GM18951 (cell line): ENCODE measurements at regions not wholly inside any gene's neighbourhood (a gene's known extent, or its start where the extent isn't known, plus 50 kb on each side); places are given as distances from the start of the nearest gene placed in this dataset.

Experiments
- POLR2A ChIP-seq: IDR thresholded peaks from 4 replicates; pipeline ENCODE4 v1.6.1; 2011; ENCODE audit warnings: mild to moderate bottlenecking; ENCODE audit not compliant: insufficient read length, insufficient read depth; ENCODE audit errors: extremely low read depth
- in situ Hi-C: fragments of 300-500 bp; cut with MboI; formaldehyde crosslinking; loops from one replicate; pipeline ENCODE4 v1.12.0; 2022; ENCODE audit warnings: low sequenced_read_pairs, mixed read lengths, inconsistent platforms; ENCODE audit not compliant: unreplicated experiment

- in situ Hi-C loops: no loop called here
- TF ChIP-seq POLR2A: no peak
Observed at GRCh38 chr4:135605076-135605475, 1403.5 kb upstream of the PABPC4L start.

GRCh38 chr4:135604531-135604930 is 1402.9 kb upstream of the PABPC4L start:
- TF ChIP-seq POLR2A: no peak
- in situ Hi-C loops: no loop called here

GRCh38 chr4:135601351-135601750 is 1399.8 kb upstream of the PABPC4L start:
- no peak for TF ChIP-seq POLR2A
- in situ Hi-C loops: no loop called here

- in situ Hi-C loops: no loop called here
- TF ChIP-seq POLR2A: no peak
Observed at GRCh38 chr4:135598151-135598550, 1396.6 kb upstream of the PABPC4L start.

- in situ Hi-C loops: no loop called here
- TF ChIP-seq POLR2A: no peak
Observed at GRCh38 chr4:135594521-135594920, 1392.9 kb upstream of the PABPC4L start.

- no peak for TF ChIP-seq POLR2A
Observed at GRCh38 chr4:135575041-135575440, 1373.5 kb upstream of the PABPC4L start.

GRCh38 chr4:135573251-135573650 is 1371.7 kb upstream of the PABPC4L start:
- in situ Hi-C loops: no loop called here
- no peak for TF ChIP-seq POLR2A

More at GRCh38 chr4:135575041-135575440, 1373.5 kb upstream of the PABPC4L start:
- in situ Hi-C loops: no loop called here

- no peak for TF ChIP-seq POLR2A
- in situ Hi-C loops: no loop called here
Observed at GRCh38 chr4:135564090-135564489, 1362.5 kb upstream of the PABPC4L start.

- in situ Hi-C loops: no loop called here
- TF ChIP-seq POLR2A: no peak
Observed at GRCh38 chr4:135553213-135553612, 1351.6 kb upstream of the PABPC4L start.

GRCh38 chr4:135552131-135552530 is 1350.5 kb upstream of the PABPC4L start:
- no peak for TF ChIP-seq POLR2A
- in situ Hi-C loops: no loop called here

GRCh38 chr4:135548711-135549110 is 1347.1 kb upstream of the PABPC4L start:
- in situ Hi-C loops: no loop called here
- no peak for TF ChIP-seq POLR2A

GRCh38 chr4:135545616-135546317 is 1344.2 kb upstream of the PABPC4L start:
- in situ Hi-C loops: no loop called here
- no peak for TF ChIP-seq POLR2A

- no peak for TF ChIP-seq POLR2A
- in situ Hi-C loops: no loop called here
Observed at GRCh38 chr4:135538698-135539097, 1337.1 kb upstream of the PABPC4L start.

- no peak for TF ChIP-seq POLR2A
Observed at GRCh38 chr4:135533053-135533452, 1331.5 kb upstream of the PABPC4L start.

GRCh38 chr4:135532132-135532531 is 1330.5 kb upstream of the PABPC4L start:
- in situ Hi-C loops: no loop called here
- TF ChIP-seq POLR2A: no peak

More at GRCh38 chr4:135533053-135533452, 1331.5 kb upstream of the PABPC4L start:
- in situ Hi-C loops: no loop called here

- in situ Hi-C loops: no loop called here
Observed at GRCh38 chr4:135515295-135515694, 1313.7 kb upstream of the PABPC4L start.

More at GRCh38 chr4:135515295-135515694, 1313.7 kb upstream of the PABPC4L start:
- no peak for TF ChIP-seq POLR2A
